CD14-positive monocyte (primary cell): ENCODE measurements at regions not wholly inside any gene's neighbourhood (a gene's known extent, or its start where the extent isn't known, plus 50 kb on each side); places are given as distances from the start of the nearest gene placed in this dataset.

Experiments
- DNase-seq, 3 donors: peaks; one replicate each; pipeline ENCODE4 v3.0.0-alpha.2; 2011 to 2022
- H2AFZ ChIP-seq: 2 replicates; pipeline ENCODE4 v1.6.0; 2012; ENCODE audit warnings: mild to moderate bottlenecking, low read depth, low read length, inconsistent platforms; ENCODE audit not compliant: insufficient read depth, poor library complexity, severe bottlenecking
- H3K27ac ChIP-seq, 2 donors: 1 replicate in 1 of 2; 2 replicates in 1 of 2; pipeline ENCODE4 v1.5.1; 2012 to 2013; ENCODE audit warnings: low read length in 2 of 2, control low read depth in 1 of 2, inconsistent platforms in 1 of 2, low read depth in 1 of 2, mild to moderate bottlenecking in 1 of 2
- H3K27me3 ChIP-seq, 2 donors: one replicate each; pipeline versions ENCODE4 v1.6.0 to v1.6.1; 2011 to 2013; ENCODE audit warnings: low read length in 2 of 2; ENCODE audit not compliant: control insufficient read depth in 2 of 2, insufficient read depth in 2 of 2
- H3K36me3 ChIP-seq, 2 donors: replicated peaks in 1 of 2; 1 replicate in 1 of 2; 2 replicates in 1 of 2; pipeline versions ENCODE4 v1.5.1 to v1.6.1; 2012 to 2013; ENCODE audit warnings: low read length in 2 of 2, control low read depth in 1 of 2, inconsistent platforms in 1 of 2, mild to moderate bottlenecking in 1 of 2; ENCODE audit not compliant: insufficient read depth in 2 of 2, control insufficient read depth in 1 of 2
- H3K4me1 ChIP-seq, 2 donors: 1 replicate in 1 of 2; 2 replicates in 1 of 2; pipeline versions ENCODE4 v1.5.1 to v1.6.1; 2012 to 2013; ENCODE audit warnings: low read length in 2 of 2, control low read depth in 1 of 2, inconsistent platforms in 1 of 2, mild to moderate bottlenecking in 1 of 2, moderate library complexity in 1 of 2; ENCODE audit not compliant: insufficient read depth in 2 of 2, control insufficient read depth in 1 of 2
- H3K4me2 ChIP-seq: replicated peaks from 2 replicates; pipeline ENCODE3; 2012; ENCODE audit warnings: low read length, moderate library complexity, mild to moderate bottlenecking; ENCODE audit not compliant: poor library complexity, severe bottlenecking; ENCODE audit errors: extremely low read depth
- H3K4me3 ChIP-seq, 3 experiments: fragments of 200-600 bp in 1 of 3; sonication (generic) in 1 of 3; replicated peaks in 1 of 3; 1 replicate in 2 of 3; 2 replicates in 1 of 3; pipeline ENCODE4 v1.5.1; 2011 to 2013; ENCODE audit warnings: low read length in 3 of 3, mild to moderate bottlenecking in 3 of 3, control low read depth in 2 of 3, low read depth in 2 of 3, inconsistent platforms in 1 of 3, moderate library complexity in 1 of 3
- H3K79me2 ChIP-seq: 2 replicates; pipeline ENCODE4 v1.6.0; 2012; ENCODE audit warnings: mild to moderate bottlenecking, control low read depth, inconsistent platforms, low read length, moderate library complexity; ENCODE audit not compliant: insufficient read depth
- H3K9ac ChIP-seq: 2 replicates; pipeline ENCODE4 v1.6.0; 2017; ENCODE audit warnings: low read length, mild to moderate bottlenecking; ENCODE audit not compliant: insufficient read depth, poor library complexity, severe bottlenecking
- H3K9me3 ChIP-seq, 2 donors: replicated peaks in 1 of 2; 1 replicate in 1 of 2; 2 replicates in 1 of 2; pipeline versions ENCODE4 v1.5.1 to v1.6.1; 2012 to 2013; ENCODE audit warnings: low read length in 2 of 2, control low read depth in 1 of 2; ENCODE audit not compliant: control insufficient read depth in 1 of 2, insufficient read depth in 1 of 2
- H4K20me1 ChIP-seq: 2 replicates; pipeline ENCODE4 v1.6.0; 2012; ENCODE audit warnings: mild to moderate bottlenecking, low read length, control low read depth, moderate library complexity; ENCODE audit not compliant: insufficient read depth
- H3K27ac Mint-ChIP-seq, 7 donors: one replicate each; pipeline ENCODE4 v1.8.0; 2020; ENCODE audit warnings: mild to moderate bottlenecking in 7 of 7, mixed read lengths in 7 of 7, moderate library complexity in 6 of 7, inconsistent platforms in 2 of 7
- H3K27me3 Mint-ChIP-seq, 3 donors: one replicate each; pipeline ENCODE4 v1.8.0; 2021 to 2022; ENCODE audit warnings: low read depth in 3 of 3, mild to moderate bottlenecking in 3 of 3, mixed read lengths in 3 of 3, moderate library complexity in 3 of 3, inconsistent platforms in 1 of 3
- H3K36me3 Mint-ChIP-seq, 2 donors: one replicate each; pipeline ENCODE4 v1.8.0; 2020; ENCODE audit warnings: mixed read lengths in 2 of 2, inconsistent platforms in 1 of 2, mild to moderate bottlenecking in 1 of 2
- H3K4me1 Mint-ChIP-seq: one replicate; pipeline ENCODE4 v1.8.0; 2020; ENCODE audit warnings: mild to moderate bottlenecking, mixed read lengths
- H3K4me3 Mint-ChIP-seq, 2 donors: one replicate each; pipeline ENCODE4 v1.8.0; 2020; ENCODE audit warnings: mild to moderate bottlenecking in 2 of 2, mixed read lengths in 2 of 2, moderate library complexity in 1 of 2
- H3K9me3 Mint-ChIP-seq, 7 donors: one replicate each; pipeline ENCODE4 v1.8.0; 2020 to 2022; ENCODE audit warnings: mixed read lengths in 7 of 7, mild to moderate bottlenecking in 6 of 7, moderate library complexity in 6 of 7, inconsistent platforms in 2 of 7
- WGBS: methylation state at CpG from one replicate; pipeline ENCODE4 v1.1.5; 2013; ENCODE audit warnings: missing lambda C conversion rate; ENCODE audit not compliant: insufficient coverage; 5-methylcytosine and 5-hydroxymethylcytosine counted together
- intact Hi-C, 2 donors: fragments of 100-400 bp; cut with micrococcal nuclease; formaldehyde crosslinking; loops; one replicate each; pipeline versions ENCODE4 v1.15.0 to v1.15.1; 2023
- TF ChIP-seq, protein P1 (sequence below): fragments of 200-600 bp; IDR thresholded peaks from one replicate; pipeline ENCODE4 v1.8.0; 2022; ENCODE audit warnings: antibody characterized with exemption, mild to moderate bottlenecking

DNA sequence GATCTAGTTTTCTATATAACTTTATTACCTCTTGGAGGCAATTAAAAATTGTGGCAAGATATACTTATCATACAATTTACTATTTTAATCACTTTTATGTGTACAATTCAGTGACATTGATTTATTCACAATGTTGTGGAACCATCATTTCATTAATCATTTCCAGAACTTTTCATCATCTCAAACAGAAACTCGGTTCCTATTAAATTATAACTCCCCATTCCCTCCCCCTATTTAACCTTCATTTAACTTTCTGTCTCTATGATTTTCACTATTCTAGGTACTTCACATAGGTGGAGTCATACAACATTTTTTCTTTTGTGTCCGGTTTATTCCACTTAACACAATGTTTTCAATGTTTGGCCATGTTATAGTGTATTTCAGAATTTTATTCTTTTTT, 252.8 kb downstream of the REEP3 start:
- WGBS: 88% methylated on average over 1 of the region's 2 CpGs
- H2AFZ ChIP-seq: no peak overlapping the region
- H3K4me1 Mint-ChIP-seq: no peaks in the 10 kb centered on the region
- no peak overlapping the region for H3K27ac ChIP-seq
- no peak overlapping the region for H3K4me3 Mint-ChIP-seq
- TF ChIP-seq, protein P1, sequence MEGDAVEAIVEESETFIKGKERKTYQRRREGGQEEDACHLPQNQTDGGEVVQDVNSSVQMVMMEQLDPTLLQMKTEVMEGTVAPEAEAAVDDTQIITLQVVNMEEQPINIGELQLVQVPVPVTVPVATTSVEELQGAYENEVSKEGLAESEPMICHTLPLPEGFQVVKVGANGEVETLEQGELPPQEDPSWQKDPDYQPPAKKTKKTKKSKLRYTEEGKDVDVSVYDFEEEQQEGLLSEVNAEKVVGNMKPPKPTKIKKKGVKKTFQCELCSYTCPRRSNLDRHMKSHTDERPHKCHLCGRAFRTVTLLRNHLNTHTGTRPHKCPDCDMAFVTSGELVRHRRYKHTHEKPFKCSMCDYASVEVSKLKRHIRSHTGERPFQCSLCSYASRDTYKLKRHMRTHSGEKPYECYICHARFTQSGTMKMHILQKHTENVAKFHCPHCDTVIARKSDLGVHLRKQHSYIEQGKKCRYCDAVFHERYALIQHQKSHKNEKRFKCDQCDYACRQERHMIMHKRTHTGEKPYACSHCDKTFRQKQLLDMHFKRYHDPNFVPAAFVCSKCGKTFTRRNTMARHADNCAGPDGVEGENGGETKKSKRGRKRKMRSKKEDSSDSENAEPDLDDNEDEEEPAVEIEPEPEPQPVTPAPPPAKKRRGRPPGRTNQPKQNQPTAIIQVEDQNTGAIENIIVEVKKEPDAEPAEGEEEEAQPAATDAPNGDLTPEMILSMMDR: no peak
- H3K27ac Mint-ChIP-seq: no peak overlapping the region
- peaks cover 4 to 14% (median 8%) of the 10 kb centered on the region in 3 donors for H3K27me3 Mint-ChIP-seq
- H3K9me3 ChIP-seq: no peaks in the 10 kb centered on the region
- H3K27me3 ChIP-seq: peaks cover 3 to 5% of the 10 kb centered on the region in 2 donors
- H3K36me3 Mint-ChIP-seq: no peaks in the 10 kb centered on the region
- no peaks in the 10 kb centered on the region for H4K20me1 ChIP-seq
- DNase-seq: no peak
- no peaks in the 10 kb centered on the region for H3K36me3 ChIP-seq
- H3K9ac ChIP-seq: no peak overlapping the region
- H3K9me3 Mint-ChIP-seq: peaks cover 0 to 7% (median 2%) of the 10 kb centered on the region in 7 donors
- no peak overlapping the region for H3K4me3 ChIP-seq
- H3K79me2 ChIP-seq: no peaks in the 10 kb centered on the region
- H3K4me1 ChIP-seq: no peaks in the 10 kb centered on the region
- intact Hi-C loops: no loop called here
- H3K4me2 ChIP-seq: no peak overlapping the region

DNA sequence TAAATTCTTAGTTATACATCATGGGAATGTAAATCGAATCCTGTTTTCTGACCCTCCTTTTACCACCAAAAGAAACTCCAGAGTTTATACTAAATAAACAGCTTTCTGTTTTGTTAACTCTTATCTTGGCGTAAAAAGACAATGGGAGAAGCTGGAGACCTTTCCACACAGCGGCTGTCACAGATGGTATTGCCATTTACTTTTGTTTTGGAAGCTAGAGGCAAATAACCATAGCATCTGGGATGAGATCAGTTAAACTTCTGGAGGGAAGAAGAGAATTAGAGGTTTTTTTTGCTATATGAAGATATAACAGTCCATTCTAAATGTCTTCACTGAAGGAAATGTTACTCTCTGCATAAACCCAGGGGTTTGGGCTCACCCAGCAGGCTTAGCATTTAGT, 258.9 kb downstream of the REEP3 start:
- TF ChIP-seq, protein P1: no peak
- Histone ChIP-seq H2AFZ (no peak overlapping the region), H3K4me1 (no peaks in the 10 kb centered on the region), H3K4me2 (no peak overlapping the region), H3K9me3 (peaks cover 0 to 3% of the 10 kb centered on the region in 2 donors), H3K4me3 (no peak overlapping the region), H3K9ac (no peak overlapping the region), H3K27ac (no peak overlapping the region), H3K36me3 (no peaks in the 10 kb centered on the region), H3K79me2 (no peaks in the 10 kb centered on the region), H3K27me3 (peaks cover 0 to 3% of the 10 kb centered on the region in 2 donors), H4K20me1 (no peaks in the 10 kb centered on the region)
- Mint-ChIP-seq H3K4me3 (no peak overlapping the region), H3K36me3 (no peaks in the 10 kb centered on the region), H3K27ac (no peak overlapping the region), H3K9me3 (peaks cover 0 to 13% (median 7%) of the 10 kb centered on the region in 7 donors), H3K27me3 (peaks cover 1 to 6% (median 4%) of the 10 kb centered on the region in 3 donors), H3K4me1 (no peaks in the 10 kb centered on the region)
- intact Hi-C loops: no loop called here
- 90% methylated on average over 2 of the region's 3 CpGs for WGBS
- DNase-seq: no peak
